IMR-90 (cell line): ENCODE measurements at regions not wholly inside any gene's neighbourhood (a gene's known extent, or its start where the extent isn't known, plus 50 kb on each side); places are given as distances from the start of the nearest gene placed in this dataset.

Source experiments
- ATAC-seq: fragments of 200-7000 bp; cut with Tn5 transposase; 2 replicates; pipeline ENCODE4 v1.9.1; 2020; ENCODE audit warnings: low read depth, mild to moderate bottlenecking, moderate library complexity
- BruUV-seq: library from RNA; stranded (reverse); fragments of 400-500 nt; replicated peaks from 2 replicates; lab custom pipeline; 2021; lab: Mats Ljungman, UMichigan
- CTCF ChIA-PET: fragments of 300-600 bp; formaldehyde crosslinking; extraction: SDS; loops from one replicate; lab custom pipeline; 2021; ENCODE audit warnings: antibody characterized with exemption; lab: Yijun Ruan, JAX
- POLR2A ChIA-PET: fragments of 300-600 bp; sonication (Branson Sonifier 250); formaldehyde crosslinking; loops from one replicate; lab custom pipeline; 2022; ENCODE audit warnings: antibody characterized with exemption; ENCODE audit not compliant: unreplicated experiment; lab: Charles Lee
- DNase-seq: peaks from one replicate; pipeline ENCODE4 v3.0.0; 2013
- H2AFZ ChIP-seq: replicated peaks from 2 replicates; pipeline ENCODE3; 2013; ENCODE audit warnings: low read length, mild to moderate bottlenecking; ENCODE audit not compliant: poor library complexity
- H2AK5ac ChIP-seq: 2 replicates; pipeline ENCODE4 v1.6.1; 2013; ENCODE audit warnings: low read depth, low read length, inconsistent platforms
- H2AK9ac ChIP-seq: replicated peaks from 2 replicates; pipeline ENCODE3; 2013; ENCODE audit warnings: mild to moderate bottlenecking, low read depth, low read length, moderate library complexity; ENCODE audit not compliant: poor library complexity
- H2BK120ac ChIP-seq: 2 replicates; pipeline ENCODE4 v1.6.1; 2013; ENCODE audit warnings: low read depth, low read length, inconsistent platforms
- H2BK15ac ChIP-seq: 3 replicates; pipeline ENCODE4 v1.6.1; 2013; ENCODE audit warnings: low read depth, low read length, inconsistent platforms
- H2BK20ac ChIP-seq: 2 replicates; pipeline ENCODE4 v1.6.1; 2013; ENCODE audit warnings: low read depth, mild to moderate bottlenecking, inconsistent platforms, low read length, moderate library complexity
- H2BK5ac ChIP-seq: 2 replicates; pipeline ENCODE4 v1.6.1; 2013; ENCODE audit warnings: mild to moderate bottlenecking, low read depth, low read length, inconsistent platforms; ENCODE audit not compliant: poor library complexity, severe bottlenecking
- H3K14ac ChIP-seq: replicated peaks from 2 replicates; pipeline ENCODE4 v1.6.1; 2013; ENCODE audit warnings: low read depth, low read length, inconsistent platforms
- H3K18ac ChIP-seq: 2 replicates; pipeline ENCODE4 v1.6.1; 2013; ENCODE audit warnings: low read depth, low read length, control low read depth
- H3K23ac ChIP-seq: 2 replicates; pipeline ENCODE4 v1.6.1; 2013; ENCODE audit warnings: low read depth, low read length, inconsistent platforms
- H3K27ac ChIP-seq: 2 replicates; pipeline ENCODE4 v1.5.1; 2013; ENCODE audit warnings: mild to moderate bottlenecking, control low read depth, low read length; ENCODE audit not compliant: insufficient read depth
- H3K27me3 ChIP-seq: 2 replicates; pipeline ENCODE4 v1.6.1; 2013; ENCODE audit warnings: low read length; ENCODE audit not compliant: control insufficient read depth, insufficient read depth
- H3K36me3 ChIP-seq: 2 replicates; pipeline ENCODE4 v1.6.1; 2013; ENCODE audit warnings: low read length, mixed read lengths; ENCODE audit not compliant: control insufficient read depth, insufficient read depth
- H3K4ac ChIP-seq: 2 replicates; pipeline ENCODE4 v1.6.1; 2013; ENCODE audit warnings: low read depth, low read length, inconsistent platforms
- H3K4me1 ChIP-seq: 2 replicates; pipeline ENCODE4 v1.6.1; 2013; ENCODE audit warnings: low read length, mixed read lengths; ENCODE audit not compliant: control insufficient read depth, insufficient read depth
- H3K4me2 ChIP-seq: 2 replicates; pipeline ENCODE4 v1.6.1; 2013; ENCODE audit warnings: low read depth, mild to moderate bottlenecking, control low read depth, low read length, moderate library complexity
- H3K4me3 ChIP-seq: 2 replicates; pipeline ENCODE4 v1.5.1; 2013; ENCODE audit warnings: low read depth, mild to moderate bottlenecking, control low read depth, low read length, moderate library complexity; ENCODE audit not compliant: insufficient read depth
- H3K56ac ChIP-seq: 2 replicates; pipeline ENCODE4 v1.6.1; 2013; ENCODE audit warnings: low read length, inconsistent platforms; ENCODE audit not compliant: insufficient read depth; ENCODE audit errors: extremely low read depth
- H3K79me1 ChIP-seq, 2 experiments: 2 replicates each; pipeline ENCODE4 v1.6.1; 2013; ENCODE audit warnings: low read length in 2 of 2, inconsistent platforms in 1 of 2, low read depth in 1 of 2
- H3K9ac ChIP-seq: 2 replicates; pipeline ENCODE4 v1.6.1; 2013; ENCODE audit warnings: low read depth, low read length, control low read depth
- H3K9me1 ChIP-seq: 2 replicates; pipeline ENCODE4 v1.6.1; 2013; ENCODE audit warnings: low read length, inconsistent platforms; ENCODE audit not compliant: insufficient read depth
- H3K9me3 ChIP-seq: 2 replicates; pipeline ENCODE4 v1.6.1; 2013; ENCODE audit warnings: low read length; ENCODE audit not compliant: control insufficient read depth, insufficient read depth
- H4K20me1 ChIP-seq: 2 replicates; pipeline ENCODE4 v1.6.1; 2013; ENCODE audit warnings: low read length, inconsistent platforms; ENCODE audit not compliant: insufficient read depth
- H4K5ac ChIP-seq: 2 replicates; pipeline ENCODE4 v1.6.1; 2013; ENCODE audit warnings: mild to moderate bottlenecking, low read depth, low read length, control low read depth
- H4K8ac ChIP-seq, 2 experiments: 2 replicates each; pipeline ENCODE4 v1.6.1; 2013; ENCODE audit warnings: low read depth in 2 of 2, low read length in 2 of 2, control low read depth in 1 of 2, inconsistent platforms in 1 of 2
- H4K91ac ChIP-seq: 2 replicates; pipeline ENCODE4 v1.6.1; 2013; ENCODE audit warnings: low read depth, low read length, inconsistent platforms; ENCODE audit not compliant: insufficient read depth
- BHLHE40 ChIP-seq: fragments of 150-350 bp; IDR thresholded peaks from 2 replicates; pipeline ENCODE4 v1.6.1; 2016; ENCODE audit warnings: mild to moderate bottlenecking, low read depth, low read length
- CEBPB ChIP-seq: IDR thresholded peaks from 2 replicates; pipeline ENCODE4 v1.6.1; 2012; ENCODE audit warnings: low read depth, low read length, improper control_type of control experiment
- FOS ChIP-seq: fragments of 150-350 bp; IDR thresholded peaks from 2 replicates; pipeline ENCODE4 v1.6.1; 2016; ENCODE audit warnings: low read depth, low read length
- MXI1 ChIP-seq: IDR thresholded peaks from 2 replicates; pipeline ENCODE4 v1.6.1; 2012; ENCODE audit warnings: low read depth, mild to moderate bottlenecking, low read length, moderate library complexity, borderline replicate concordance
- POLR2A ChIP-seq: IDR thresholded peaks from 2 replicates; pipeline ENCODE4 v1.6.1; 2012; ENCODE audit warnings: mild to moderate bottlenecking, low read depth, low read length
- RCOR1 ChIP-seq: IDR thresholded peaks from 2 replicates; pipeline ENCODE4 v1.6.1; 2012; ENCODE audit warnings: mild to moderate bottlenecking, low read length, improper control_type of control experiment; ENCODE audit not compliant: insufficient replicate concordance
- RFX5 ChIP-seq: IDR thresholded peaks from 2 replicates; pipeline ENCODE4 v1.8.0; 2012; ENCODE audit warnings: low read depth, mild to moderate bottlenecking, low read length, moderate library complexity
- SMC3 ChIP-seq: fragments of 150-350 bp; IDR thresholded peaks from 2 replicates; pipeline ENCODE4 v1.6.1; 2016; ENCODE audit warnings: low read depth, mild to moderate bottlenecking, antibody characterized with exemption, low read length, moderate library complexity
- WGBS, 2 experiments: methylation state at CpG; one replicate each; pipeline versions ENCODE4 v1.1.5 to v1.1.7; 2013; ENCODE audit warnings: missing lambda C conversion rate in 2 of 2; ENCODE audit not compliant: insufficient read length in 1 of 2; ENCODE audit errors: extremely low coverage in 2 of 2; 5-methylcytosine and 5-hydroxymethylcytosine counted together
- dilution Hi-C: fragments of 300-500 bp; cut with HindIII; formaldehyde crosslinking; loops from one replicate; pipeline ENCODE4 v1.14.3; 2018; ENCODE audit warnings: low sequenced_read_pairs; ENCODE audit not compliant: unreplicated experiment
- in situ Hi-C: fragments of 300-500 bp; cut with MboI; formaldehyde crosslinking; loops from 3 replicates; pipeline ENCODE4 v1.14.3; 2019; ENCODE audit warnings: low sequenced_read_pairs, inconsistent platforms, mixed read lengths
- intact Hi-C: fragments of 100-400 bp; cut with micrococcal nuclease; formaldehyde crosslinking; loops from 2 replicates; pipeline ENCODE4 v1.10.0; 2022
- TF ChIP-seq, protein P1 (sequence below): fragments of 150-350 bp; IDR thresholded peaks from 2 replicates; pipeline ENCODE4 v1.6.1; 2016; ENCODE audit warnings: low read depth, mild to moderate bottlenecking, low read length, moderate library complexity, borderline replicate concordance

DNA sequence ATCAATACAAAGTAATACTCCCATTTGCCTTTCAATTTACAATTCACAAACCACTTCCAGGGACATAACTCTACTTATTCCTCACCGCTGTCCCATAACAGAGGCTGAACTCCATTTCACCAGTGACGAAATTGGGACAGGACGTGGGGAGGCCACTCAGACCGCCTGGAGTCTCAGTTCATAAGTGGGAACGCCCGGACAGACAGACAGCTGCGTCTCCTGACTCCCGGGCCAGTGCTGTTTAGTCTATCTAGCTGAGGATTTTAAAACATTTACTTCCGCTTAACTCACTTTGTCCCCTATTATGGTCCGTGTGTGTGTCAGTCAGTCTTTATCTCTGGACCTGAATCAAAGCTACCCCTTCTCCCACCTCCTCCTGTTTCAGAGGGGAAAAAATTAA is 67.4 kb upstream of the ZNF438 start:
- peak overlapping the region; percentile 59 for H3K4me2 ChIP-seq
- TF ChIP-seq FOS (peak; percentile 38; the same call in 1 of the 2 replicates), SMC3 (peak; percentile 25; the same call in 1 of the 2 replicates), CEBPB (no peak), POLR2A (no peak; the same call in 1 of the 2 replicates), RCOR1 (no peak), MXI1 (no peak), BHLHE40 (peak; percentile 43; the same call in 1 of the 2 replicates), RFX5 (no peak)
- TF ChIP-seq, protein P1, sequence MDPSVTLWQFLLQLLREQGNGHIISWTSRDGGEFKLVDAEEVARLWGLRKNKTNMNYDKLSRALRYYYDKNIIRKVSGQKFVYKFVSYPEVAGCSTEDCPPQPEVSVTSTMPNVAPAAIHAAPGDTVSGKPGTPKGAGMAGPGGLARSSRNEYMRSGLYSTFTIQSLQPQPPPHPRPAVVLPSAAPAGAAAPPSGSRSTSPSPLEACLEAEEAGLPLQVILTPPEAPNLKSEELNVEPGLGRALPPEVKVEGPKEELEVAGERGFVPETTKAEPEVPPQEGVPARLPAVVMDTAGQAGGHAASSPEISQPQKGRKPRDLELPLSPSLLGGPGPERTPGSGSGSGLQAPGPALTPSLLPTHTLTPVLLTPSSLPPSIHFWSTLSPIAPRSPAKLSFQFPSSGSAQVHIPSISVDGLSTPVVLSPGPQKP: no peak
- peaks cover 0 to 13% of the 10 kb centered on the region in 2 experiments; a peak in 2 of 4 replicates for H3K79me1 ChIP-seq

More for the DNA sequence above, 67.4 kb upstream of the ZNF438 start:
- Histone ChIP-seq H3K36me3 (no peaks in the 10 kb centered on the region), H3K27me3 (no peaks in the 10 kb centered on the region), H2AK5ac (peak overlapping the region; percentile 92), H2BK5ac (peak overlapping the region; percentile 84), H3K18ac (peak overlapping the region; percentile 85), H2BK120ac (peak overlapping the region; percentile 97), H3K23ac (peak overlapping the region; percentile 78), H3K9me3 (no peaks in the 10 kb centered on the region), H4K5ac (peak overlapping the region; percentile 79), H2AK9ac (no peak overlapping the region), H3K4me1 (peaks cover 17% of the 10 kb centered on the region), H4K8ac (peak overlapping the region; percentile 43 to 79; a peak in 2 of 4 replicates), H3K14ac (peak overlapping the region; percentile 83), H4K91ac (peak overlapping the region; percentile 95), H3K9ac (peak overlapping the region; percentile 3; the same call in 1 of the 2 replicates), H2AFZ (peak overlapping the region; percentile 65), H3K27ac (no peak overlapping the region; the same call in 1 of the 2 replicates), H3K4me3 (no peak overlapping the region), H4K20me1 (no peaks in the 10 kb centered on the region), H2BK20ac (peak overlapping the region; percentile 95), H3K56ac (peak overlapping the region; percentile 12; the same call in 1 of the 2 replicates), H3K9me1 (peaks cover 24% of the 10 kb centered on the region), H2BK15ac (peak overlapping the region; percentile 95; the same call in 2 of the 3 replicates), H3K4ac (peak overlapping the region; percentile 81)
- BruUV-seq: no TSS peak
- 34% methylated on average over 3 of the region's 10 CpGs; no CpG with 5 or more reads in 1 of the 2 experiments for WGBS, 2 experiments
- intact Hi-C loops (no loop called here), in situ Hi-C loops (no loop called here), dilution Hi-C loops (no loop called here)
- POLR2A ChIA-PET: interaction anchor here (1.0 kb wide), 1 partner anchor 68 kb away, joined by 5 read pairs; the partner anchor contains the start of gene ZNF438
- peak; percentile 70 for ATAC-seq
- CTCF ChIA-PET: interaction anchor here (0.7 to 1.8 kb wide), 4 partner anchors 13 to 323 kb away, joined by 3 to 5 read pairs (median 3); no protein-coding TSS in a partner anchor
- DNase-seq: peak; percentile 80
